ENCODE measurements at regions not wholly inside any gene's neighbourhood (a gene's known extent, or its start where the extent isn't known, plus 50 kb on each side); places are given as distances from the start of the nearest gene placed in this dataset.

- no peak for TF ChIP-seq POLR2AphosphoS5 (IDR thresholded peaks at IDR 0.05)
- no peak for TF ChIP-seq CTCF (IDR thresholded peaks at IDR 0.05)
These were observed 173.6 kb downstream of the HHIP start for GRCh38 chr4:144819591-144819990.

All from stomach (tissue), 4 donors.